ENCODE measurements at regions not wholly inside any gene's neighbourhood (a gene's known extent, or its start where the extent isn't known, plus 50 kb on each side); places are given as distances from the start of the nearest gene placed in this dataset.

- no peak for DNase-seq (ENCODE audit: low read depth)
Measured at GRCh38 chr4:130163701-130164100, 1067.7 kb downstream of the C4orf33 start.

DNA sequence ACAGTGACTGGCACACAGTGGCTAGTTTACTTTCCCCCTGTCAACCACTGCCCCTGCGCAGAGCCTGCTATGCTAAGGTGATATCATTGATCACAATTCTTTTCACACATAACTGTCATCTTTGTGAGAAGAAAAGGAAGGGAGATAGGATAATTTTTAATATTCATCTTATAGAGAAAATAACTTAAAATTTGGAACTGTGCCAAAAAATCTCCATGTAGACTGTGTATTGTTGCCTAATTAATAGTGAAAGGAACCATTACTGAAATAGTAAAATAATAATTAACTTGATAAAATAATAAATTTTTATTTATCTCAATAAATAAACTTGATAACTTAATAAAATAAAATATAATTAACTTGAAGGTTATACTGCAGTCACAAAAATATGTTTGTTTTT, 1069.4 kb downstream of the C4orf33 start:
- DNase-seq (ENCODE audit: low read depth): no peak

DNA sequence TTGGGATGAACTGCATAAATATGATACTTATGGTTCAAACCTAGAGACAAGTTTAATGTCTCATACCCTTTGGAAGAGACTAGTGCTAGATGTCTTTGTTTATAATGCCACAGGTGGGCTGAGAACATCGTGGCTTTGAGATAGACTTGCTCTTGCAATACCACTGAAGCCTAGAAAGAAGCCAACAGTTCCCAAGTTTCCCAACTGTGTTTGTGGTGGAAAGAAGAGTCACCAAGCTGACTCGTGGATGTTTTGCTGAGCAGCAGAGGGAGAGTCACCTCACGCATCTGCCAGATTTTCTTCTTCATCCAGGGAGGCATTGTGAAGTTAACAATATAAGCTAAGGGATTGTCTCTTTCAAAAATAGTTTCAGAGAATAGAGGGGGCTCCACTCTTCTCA, 1076.2 kb downstream of the C4orf33 start:
- no peak for DNase-seq (ENCODE audit: low read depth)

GRCh38 chr4:130178106-130178505, 1082.2 kb downstream of the C4orf33 start:
- DNase-seq (ENCODE audit: low read depth): no peak

DNA sequence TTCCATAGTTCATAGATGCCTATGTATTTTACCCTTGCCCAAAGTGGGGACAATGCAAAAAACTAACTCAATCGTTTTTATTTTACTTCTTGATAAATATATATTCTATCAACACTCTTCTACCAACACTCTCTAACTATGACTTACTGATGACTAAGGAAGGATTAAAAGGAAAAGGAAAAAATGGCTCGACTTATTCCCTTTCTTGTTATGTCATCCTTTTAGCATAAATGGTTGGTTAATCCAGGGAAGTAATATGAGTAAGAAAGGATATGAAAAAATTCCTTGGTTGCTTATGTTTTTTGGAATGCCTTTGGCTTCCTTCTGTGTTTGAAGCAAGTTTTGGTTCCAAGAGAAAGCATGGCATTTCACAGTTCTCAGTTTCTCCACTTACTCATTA, 1087.1 kb downstream of the C4orf33 start:
- DNase-seq (ENCODE audit: low read depth): no peak

GRCh38 chr4:130183766-130184165, 1087.8 kb downstream of the C4orf33 start:
- no peak for DNase-seq (ENCODE audit: low read depth)

DNA sequence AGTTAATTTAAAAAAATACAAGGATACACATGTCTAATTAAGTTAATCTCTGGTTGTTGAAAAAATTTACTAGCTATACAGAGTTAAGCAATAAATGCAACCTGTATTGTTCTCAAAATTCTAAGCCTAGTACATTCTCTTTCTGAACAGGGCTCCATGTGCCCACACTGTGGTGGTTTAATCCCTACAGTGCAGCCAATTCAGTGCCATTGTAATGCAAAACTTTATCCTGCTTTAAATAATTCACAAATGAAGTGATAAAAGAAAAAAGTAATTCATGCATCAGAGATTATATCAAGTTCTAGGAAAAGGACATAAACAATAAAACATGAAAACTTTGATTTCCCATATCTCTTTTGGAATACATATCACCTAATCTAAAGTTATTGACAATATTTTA, 1089.2 kb downstream of the C4orf33 start:
- no peak for DNase-seq (ENCODE audit: low read depth)

- no peak for DNase-seq (ENCODE audit: low read depth)
Measured at GRCh38 chr4:130186931-130187330, 1091.0 kb downstream of the C4orf33 start.

- no peak for DNase-seq (ENCODE audit: low read depth)
Measured at GRCh38 chr4:130187587-130187986, 1091.6 kb downstream of the C4orf33 start.

GRCh38 chr4:130192787-130193186, 1096.8 kb downstream of the C4orf33 start:
- no peak for DNase-seq (ENCODE audit: low read depth)

DNA sequence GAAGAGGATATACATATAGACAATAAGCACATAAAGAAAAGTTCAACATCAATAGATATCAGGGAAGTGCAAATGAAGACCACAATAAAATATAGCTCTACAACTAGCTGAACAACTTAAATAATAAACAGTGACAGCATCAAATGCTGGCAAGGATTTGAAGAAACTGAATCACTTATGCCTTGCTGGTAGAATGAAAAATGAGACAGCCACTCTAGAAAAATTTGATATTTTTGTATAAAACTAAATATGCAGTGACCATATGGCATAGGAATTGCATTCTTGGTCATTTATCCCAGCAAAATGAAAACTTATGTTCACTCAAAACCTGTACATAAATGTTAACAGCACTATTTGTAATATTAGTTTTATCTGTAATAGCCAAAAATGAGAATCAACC, 1102.0 kb downstream of the C4orf33 start:
- no peak for DNase-seq (ENCODE audit: low read depth)

- no peak for DNase-seq (ENCODE audit: low read depth)
Measured at GRCh38 chr4:130203571-130203970, 1107.6 kb downstream of the C4orf33 start.

- peak; percentile 84 for DNase-seq (ENCODE audit: low read depth)
Measured at GRCh38 chr4:130210864-130211263, 1114.9 kb downstream of the C4orf33 start.

GRCh38 chr4:130214268-130214667, 1118.3 kb downstream of the C4orf33 start:
- no peak for DNase-seq (ENCODE audit: low read depth)

DNA sequence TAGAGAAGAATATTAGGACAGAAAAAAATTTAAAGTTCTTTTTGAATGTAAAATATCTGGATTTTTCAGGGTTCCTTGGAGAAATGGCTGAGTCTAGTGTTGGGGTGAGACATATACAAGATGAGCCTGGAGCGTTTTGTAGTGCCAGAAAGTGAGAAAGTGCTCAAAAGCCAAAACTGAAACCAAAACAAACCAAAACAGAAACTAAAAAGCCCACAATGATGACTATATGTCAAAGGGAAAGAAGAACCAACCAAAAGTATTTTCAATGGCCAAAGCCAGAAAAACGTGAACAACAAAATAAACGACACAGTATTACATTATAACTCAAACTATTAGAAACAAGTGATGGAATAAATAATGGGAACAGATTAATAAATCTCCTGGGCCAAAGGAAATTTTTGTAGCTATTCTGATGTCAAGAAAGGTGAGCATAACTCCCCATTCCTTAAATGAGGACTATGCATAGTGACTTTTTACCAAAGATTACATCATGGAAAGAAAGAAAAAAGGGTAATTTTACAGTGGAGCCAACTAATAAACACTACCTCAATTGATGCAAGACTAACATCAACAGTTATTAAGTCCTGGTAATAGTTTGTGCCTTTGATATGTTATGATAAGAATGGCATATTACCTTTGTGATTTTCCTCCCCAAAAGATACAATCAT, 1137.6 kb downstream of the C4orf33 start:
- DNase-seq (ENCODE audit: low read depth): peak; percentile 16

GRCh38 chr4:130238121-130238520, 1142.2 kb downstream of the C4orf33 start:
- DNase-seq (ENCODE audit: low read depth): no peak

DNA sequence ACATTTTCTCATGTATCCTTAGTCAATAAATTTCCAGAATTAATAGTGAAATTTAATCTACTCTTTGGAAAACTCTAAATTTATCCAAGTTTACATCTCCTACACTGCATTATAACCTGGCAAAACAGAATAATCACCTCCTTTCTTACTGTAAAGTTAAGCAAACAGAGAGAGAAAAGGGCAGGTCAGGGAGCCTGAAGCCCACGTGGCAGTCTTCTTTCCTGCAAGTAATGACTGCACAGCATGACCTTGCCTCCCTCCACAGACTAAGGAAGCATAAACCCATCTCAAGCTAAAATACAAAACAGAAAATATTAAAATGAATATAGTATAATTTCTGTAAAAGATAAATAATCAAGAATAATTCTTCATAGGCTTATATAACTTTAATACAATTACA, 1153.0 kb downstream of the C4orf33 start:
- no peak for DNase-seq (ENCODE audit: low read depth)

- DNase-seq (ENCODE audit: low read depth): peak; percentile 85
Measured at GRCh38 chr4:130257271-130257670, 1161.3 kb downstream of the C4orf33 start.

DNA sequence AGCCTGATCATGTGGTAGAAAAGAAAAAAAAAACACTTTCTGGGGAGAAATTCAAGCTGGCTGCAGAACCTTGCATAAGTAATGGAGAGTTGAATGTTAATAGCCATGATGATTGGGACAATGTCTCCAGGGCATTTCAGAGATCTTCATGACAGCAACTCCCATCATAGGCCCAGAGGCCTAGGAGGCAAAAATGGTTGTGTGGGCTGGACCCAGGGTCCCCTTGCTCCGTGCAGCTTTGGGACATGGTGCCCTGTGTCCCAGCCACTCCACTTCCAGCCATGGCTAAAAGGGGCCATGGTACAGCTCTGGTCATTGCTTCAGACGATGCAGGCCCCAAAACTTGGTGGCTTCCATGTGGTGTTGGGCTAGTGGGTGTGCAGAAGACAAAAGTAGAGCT, 1170.9 kb downstream of the C4orf33 start:
- no peak for DNase-seq (ENCODE audit: low read depth)

- no peak for DNase-seq (ENCODE audit: low read depth)
Measured at GRCh38 chr4:130288576-130288975, 1192.6 kb downstream of the C4orf33 start.

DNA sequence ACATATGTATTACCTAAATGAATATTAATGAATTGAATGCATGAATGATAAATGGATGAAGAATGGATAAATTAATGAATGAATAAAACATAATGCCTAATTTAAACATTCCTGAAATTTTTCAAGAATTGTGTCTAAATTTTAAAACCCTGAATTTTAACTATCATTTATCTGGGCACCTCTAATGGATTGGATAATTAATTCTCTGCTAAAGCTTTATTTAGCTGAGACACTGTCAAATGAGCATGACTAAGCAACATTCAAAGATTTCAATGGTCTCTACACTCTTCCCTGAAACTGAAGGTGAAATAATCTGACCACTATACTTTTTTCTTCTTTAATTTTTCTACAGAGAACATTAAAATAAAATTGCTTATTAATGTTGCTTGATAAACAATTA, 1197.7 kb downstream of the C4orf33 start:
- no peak for DNase-seq (ENCODE audit: low read depth)

GRCh38 chr4:130296448-130296847, 1200.5 kb downstream of the C4orf33 start:
- no peak for DNase-seq (ENCODE audit: low read depth)

- no peak for DNase-seq (ENCODE audit: low read depth)
Measured at GRCh38 chr4:130306566-130306965, 1210.6 kb downstream of the C4orf33 start.

DNA sequence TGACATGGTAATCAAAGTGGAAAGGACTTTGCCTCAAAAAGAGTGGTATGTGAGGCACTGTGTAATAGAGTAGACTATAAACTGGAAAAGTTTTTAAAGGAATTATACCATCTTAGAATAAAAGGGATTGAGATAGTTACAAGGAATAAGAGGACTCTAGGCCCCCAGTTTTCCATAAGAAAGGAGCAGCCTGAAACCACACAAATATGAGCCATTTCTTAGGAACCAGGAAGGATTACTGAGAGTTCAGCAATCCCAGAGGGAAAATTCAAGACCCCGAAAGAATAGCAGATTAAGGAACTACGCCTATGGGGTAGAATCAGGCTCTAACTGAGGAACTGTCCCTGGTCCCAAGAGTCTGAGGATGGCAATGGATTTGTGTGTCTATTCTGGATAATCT, 1213.3 kb downstream of the C4orf33 start:
- no peak for DNase-seq (ENCODE audit: low read depth)

All from renal cortical epithelial cell (primary cell).